CD4-positive, alpha-beta memory T cell (primary cell): ENCODE measurements at regions not wholly inside any gene's neighbourhood (a gene's known extent, or its start where the extent isn't known, plus 50 kb on each side); places are given as distances from the start of the nearest gene placed in this dataset.

Experiments
- CTCF ChIA-PET: fragments of 350-600 bp; sonication (Branson Sonifier 250); formaldehyde crosslinking; loops from one replicate; lab custom pipeline; 2021; ENCODE audit warnings: inconsistent platforms; ENCODE audit not compliant: partially characterized antibody; lab: Charles Lee
- POLR2A ChIA-PET: fragments of 350-600 bp; sonication (Branson Sonifier 250); formaldehyde crosslinking; loops from one replicate; lab custom pipeline; 2021; ENCODE audit not compliant: partially characterized antibody; lab: Charles Lee
- DNase-seq, 5 donors: peaks; one replicate each; pipeline versions ENCODE4 v3.0.0 to v3.0.0-alpha.2; 2020 to 2022; ENCODE audit warnings: mixed read lengths in 1 of 5
- H3K27ac ChIP-seq: one replicate; pipeline ENCODE4 v1.7.0; 2013; ENCODE audit warnings: low read depth, low read length
- H3K27me3 ChIP-seq: 2 replicates; pipeline ENCODE4 v1.7.0; 2013; ENCODE audit warnings: mild to moderate bottlenecking, low read length, moderate library complexity; ENCODE audit not compliant: insufficient read depth
- H3K36me3 ChIP-seq: 2 replicates; pipeline ENCODE4 v1.7.0; 2013; ENCODE audit warnings: mild to moderate bottlenecking, low read length, moderate library complexity; ENCODE audit not compliant: insufficient read depth
- H3K4me1 ChIP-seq: 2 replicates; pipeline ENCODE4 v1.7.0; 2013; ENCODE audit warnings: mild to moderate bottlenecking, low read length, moderate library complexity; ENCODE audit not compliant: insufficient read depth
- H3K4me3 ChIP-seq, 2 donors: one replicate each; pipeline ENCODE4 v1.7.0; 2013; ENCODE audit warnings: low read length in 2 of 2, mild to moderate bottlenecking in 1 of 2
- H3K9me3 ChIP-seq, 2 donors: one replicate each; pipeline ENCODE4 v1.7.0; 2013; ENCODE audit warnings: low read length in 2 of 2, control low read depth in 1 of 2; ENCODE audit not compliant: control insufficient read depth in 1 of 2
- H3K27ac Mint-ChIP-seq, 7 donors: one replicate each; pipeline ENCODE4 v1.8.0; 2020 to 2021; ENCODE audit warnings: mixed read lengths in 7 of 7, mild to moderate bottlenecking in 6 of 7, inconsistent platforms in 3 of 7, moderate library complexity in 3 of 7
- H3K27me3 Mint-ChIP-seq, 2 donors: one replicate each; pipeline ENCODE4 v1.8.0; 2020 to 2021; ENCODE audit warnings: mixed read lengths in 2 of 2
- H3K36me3 Mint-ChIP-seq, 2 donors: one replicate each; pipeline ENCODE4 v1.8.0; 2020 to 2021; ENCODE audit warnings: mixed read lengths in 2 of 2, inconsistent platforms in 1 of 2, mild to moderate bottlenecking in 1 of 2
- H3K4me1 Mint-ChIP-seq, 4 donors: one replicate each; pipeline ENCODE4 v1.8.0; 2020 to 2021; ENCODE audit warnings: mixed read lengths in 4 of 4, mild to moderate bottlenecking in 1 of 4
- H3K4me3 Mint-ChIP-seq, 8 donors: one replicate each; pipeline ENCODE4 v1.8.0; 2020 to 2021; ENCODE audit warnings: mixed read lengths in 8 of 8, mild to moderate bottlenecking in 7 of 8, moderate library complexity in 6 of 8, inconsistent platforms in 3 of 8
- H3K9me3 Mint-ChIP-seq, 8 donors: one replicate each; pipeline ENCODE4 v1.8.0; 2020 to 2021; ENCODE audit warnings: mixed read lengths in 8 of 8, mild to moderate bottlenecking in 5 of 8, inconsistent platforms in 3 of 8, moderate library complexity in 1 of 8
- intact Hi-C: fragments of 100-400 bp; cut with micrococcal nuclease; formaldehyde crosslinking; loops from one replicate; pipeline ENCODE4 v1.15.1; 2023

DNA sequence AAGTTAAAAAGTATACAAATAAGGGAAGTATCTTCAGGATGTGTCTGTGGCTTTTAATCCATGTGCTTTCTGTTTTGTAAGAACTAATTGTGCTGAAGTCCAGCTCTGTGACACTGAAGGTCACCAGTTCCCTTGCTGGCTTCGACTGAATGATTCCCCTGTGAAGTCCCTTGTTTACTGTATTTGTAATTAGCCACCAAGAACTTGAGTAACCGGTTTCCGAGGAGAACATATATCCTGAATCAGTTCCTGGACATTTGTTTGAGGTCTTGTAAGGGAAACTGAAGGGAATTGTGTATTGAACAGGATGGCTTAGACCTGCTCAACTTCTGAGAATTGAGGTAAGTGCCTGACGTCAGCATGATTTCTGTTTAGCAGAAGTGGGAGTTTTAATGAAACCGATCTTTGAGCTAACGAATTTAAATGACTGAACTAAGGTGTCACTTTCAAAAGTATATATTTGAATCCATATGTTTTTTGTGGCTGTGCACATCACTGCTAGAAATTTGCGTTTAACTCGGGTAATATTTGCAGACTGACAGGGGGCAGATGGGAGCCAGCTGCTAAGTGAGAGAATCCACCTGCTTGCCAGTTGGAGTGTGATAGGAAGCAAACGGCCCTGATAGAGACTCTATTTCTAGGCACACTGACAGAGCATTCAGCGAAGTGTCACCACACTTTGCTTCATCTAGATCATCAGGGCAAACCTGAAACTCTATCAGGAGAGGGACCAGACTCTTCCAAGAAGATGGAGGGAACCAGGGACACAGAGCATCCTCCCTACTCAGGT, 530.0 kb downstream of the RFC3 start:
- Histone ChIP-seq H3K4me1 (no peaks in the 10 kb centered on the region), H3K9me3 (no peaks in the 10 kb centered on the region), H3K4me3 (no peak overlapping the region), H3K27ac (no peak overlapping the region), H3K36me3 (no peaks in the 10 kb centered on the region), H3K27me3 (no peaks in the 10 kb centered on the region)
- no peak for DNase-seq
- intact Hi-C loops, result no loop called here
- Mint-ChIP-seq H3K36me3 (no peaks in the 10 kb centered on the region), H3K9me3 (peaks cover 0 to 10% (median 4%) of the 10 kb centered on the region in 8 donors), H3K27ac (no peak overlapping the region), H3K4me3 (no peak overlapping the region), H3K4me1 (no peaks in the 10 kb centered on the region), H3K27me3 (no peaks in the 10 kb centered on the region)
- ChIA-PET POLR2A (no interaction called here), CTCF (no interaction called here)

GRCh38 chr13:34349091-34349722, 531.3 kb downstream of the RFC3 start:
- Mint-ChIP-seq H3K9me3 (peaks cover 0 to 10% (median 4%) of the 10 kb centered on the region in 8 donors), H3K4me3 (no peak overlapping the region), H3K36me3 (no peaks in the 10 kb centered on the region), H3K4me1 (no peaks in the 10 kb centered on the region), H3K27ac (no peak overlapping the region), H3K27me3 (peaks cover 0 to 1% of the 10 kb centered on the region in 2 donors)
- no peak overlapping the region for H3K4me3 ChIP-seq
- no peaks in the 10 kb centered on the region for H3K9me3 ChIP-seq
- DNase-seq, result no peak
- ChIA-PET CTCF (no interaction called here), POLR2A (no interaction called here)
- no peaks in the 10 kb centered on the region for H3K4me1 ChIP-seq
- no peaks in the 10 kb centered on the region for H3K27me3 ChIP-seq
- intact Hi-C loops, result no loop called here
- H3K36me3 ChIP-seq, result no peaks in the 10 kb centered on the region
- H3K27ac ChIP-seq, result no peak overlapping the region

DNA sequence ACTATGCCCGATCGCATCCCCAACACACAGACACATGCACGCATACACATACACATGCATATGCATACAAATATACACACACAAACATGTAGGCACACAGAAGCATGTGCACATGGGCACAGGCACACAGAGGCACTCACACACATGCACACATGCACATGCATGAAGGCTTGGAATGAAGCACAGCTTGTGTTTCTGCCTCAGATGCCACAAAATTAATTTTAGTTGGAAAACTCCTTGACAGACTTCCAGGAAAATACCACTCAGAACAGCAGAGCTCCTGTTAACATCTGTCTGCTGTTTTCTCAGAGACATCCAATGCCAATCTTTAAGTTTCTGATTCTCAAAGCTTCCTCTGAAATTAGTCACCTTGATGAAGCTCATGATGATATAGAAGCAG, 532.7 kb downstream of the RFC3 start:
- H3K27me3 Mint-ChIP-seq, result peaks cover 0 to 1% of the 10 kb centered on the region in 2 donors
- DNase-seq, result no peak
- Histone ChIP-seq H3K4me3 (no peak overlapping the region), H3K9me3 (no peaks in the 10 kb centered on the region), H3K36me3 (no peaks in the 10 kb centered on the region), H3K27me3 (no peaks in the 10 kb centered on the region), H3K27ac (no peak overlapping the region), H3K4me1 (no peaks in the 10 kb centered on the region)
- H3K36me3 Mint-ChIP-seq, result no peaks in the 10 kb centered on the region
- CTCF ChIA-PET, result no interaction called here
- intact Hi-C loops, result no loop called here
- H3K27ac Mint-ChIP-seq, result no peak overlapping the region
- peaks cover 2 to 11% (median 5%) of the 10 kb centered on the region in 8 donors for H3K9me3 Mint-ChIP-seq
- H3K4me3 Mint-ChIP-seq, result no peak overlapping the region
- POLR2A ChIA-PET, result no interaction called here
- no peaks in the 10 kb centered on the region for H3K4me1 Mint-ChIP-seq

DNA sequence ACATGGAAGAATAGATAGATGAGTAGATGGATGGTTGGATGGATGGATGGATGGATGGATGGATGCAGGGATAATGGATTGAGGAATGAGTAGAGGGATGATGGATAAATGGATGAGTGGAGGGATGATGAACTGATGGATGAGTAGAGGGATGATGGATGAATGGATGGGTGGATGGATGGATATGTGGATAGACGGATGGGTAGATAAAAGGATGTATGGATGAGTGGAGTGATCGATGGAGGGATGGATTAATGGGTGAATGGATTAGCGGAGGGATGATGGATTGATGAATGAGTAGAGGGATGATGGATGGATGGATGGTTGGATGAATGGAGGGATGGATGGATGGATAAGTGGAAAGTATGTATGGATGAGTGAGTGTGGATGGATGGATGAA, 533.2 kb downstream of the RFC3 start:
- H3K27ac Mint-ChIP-seq, result no peak overlapping the region
- peaks cover 0 to 1% of the 10 kb centered on the region in 2 donors for H3K27me3 Mint-ChIP-seq
- DNase-seq, result no peak
- intact Hi-C loops, result no loop called here
- peaks cover 2 to 11% (median 5%) of the 10 kb centered on the region in 8 donors for H3K9me3 Mint-ChIP-seq
- H3K36me3 Mint-ChIP-seq, result no peaks in the 10 kb centered on the region
- H3K4me1 Mint-ChIP-seq, result no peaks in the 10 kb centered on the region
- ChIA-PET CTCF (no interaction called here), POLR2A (no interaction called here)
- no peak overlapping the region for H3K4me3 Mint-ChIP-seq
- H3K4me1 ChIP-seq, result no peaks in the 10 kb centered on the region
- no peaks in the 10 kb centered on the region for H3K9me3 ChIP-seq
- no peak overlapping the region for H3K27ac ChIP-seq
- H3K4me3 ChIP-seq, result no peak overlapping the region
- H3K27me3 ChIP-seq, result no peaks in the 10 kb centered on the region
- H3K36me3 ChIP-seq, result no peaks in the 10 kb centered on the region

DNA sequence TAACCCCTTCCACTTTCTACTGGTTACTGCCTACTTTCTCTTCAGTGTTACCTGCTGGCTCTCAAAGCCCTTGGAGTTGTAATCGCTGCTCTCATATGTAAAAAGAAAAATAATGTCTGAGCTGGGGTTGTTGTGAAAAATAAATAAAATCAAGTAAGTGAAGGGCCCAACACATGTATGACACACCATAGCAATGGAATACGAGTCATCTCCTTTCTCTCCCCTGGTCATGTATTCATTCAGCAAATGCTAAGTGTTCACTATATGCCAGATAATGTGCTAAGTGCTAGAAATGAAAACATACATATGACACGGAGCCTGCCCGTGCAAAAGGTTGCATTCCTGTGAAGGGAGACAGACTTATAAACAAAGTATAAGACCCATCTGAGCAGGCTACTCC, 535.0 kb downstream of the RFC3 start:
- Mint-ChIP-seq H3K36me3 (no peaks in the 10 kb centered on the region), H3K27ac (no peak overlapping the region), H3K27me3 (peaks cover 0 to 1% of the 10 kb centered on the region in 2 donors), H3K9me3 (peaks cover 0 to 11% (median 6%) of the 10 kb centered on the region in 8 donors), H3K4me1 (no peaks in the 10 kb centered on the region), H3K4me3 (no peak overlapping the region)
- intact Hi-C loops, result no loop called here
- no peaks in the 10 kb centered on the region for H3K36me3 ChIP-seq
- DNase-seq, result no peak
- H3K27me3 ChIP-seq, result no peaks in the 10 kb centered on the region
- ChIA-PET CTCF (no interaction called here), POLR2A (no interaction called here)
- H3K9me3 ChIP-seq, result no peaks in the 10 kb centered on the region
- H3K27ac ChIP-seq, result no peak overlapping the region
- H3K4me1 ChIP-seq, result no peaks in the 10 kb centered on the region
- H3K4me3 ChIP-seq, result no peak overlapping the region

DNA sequence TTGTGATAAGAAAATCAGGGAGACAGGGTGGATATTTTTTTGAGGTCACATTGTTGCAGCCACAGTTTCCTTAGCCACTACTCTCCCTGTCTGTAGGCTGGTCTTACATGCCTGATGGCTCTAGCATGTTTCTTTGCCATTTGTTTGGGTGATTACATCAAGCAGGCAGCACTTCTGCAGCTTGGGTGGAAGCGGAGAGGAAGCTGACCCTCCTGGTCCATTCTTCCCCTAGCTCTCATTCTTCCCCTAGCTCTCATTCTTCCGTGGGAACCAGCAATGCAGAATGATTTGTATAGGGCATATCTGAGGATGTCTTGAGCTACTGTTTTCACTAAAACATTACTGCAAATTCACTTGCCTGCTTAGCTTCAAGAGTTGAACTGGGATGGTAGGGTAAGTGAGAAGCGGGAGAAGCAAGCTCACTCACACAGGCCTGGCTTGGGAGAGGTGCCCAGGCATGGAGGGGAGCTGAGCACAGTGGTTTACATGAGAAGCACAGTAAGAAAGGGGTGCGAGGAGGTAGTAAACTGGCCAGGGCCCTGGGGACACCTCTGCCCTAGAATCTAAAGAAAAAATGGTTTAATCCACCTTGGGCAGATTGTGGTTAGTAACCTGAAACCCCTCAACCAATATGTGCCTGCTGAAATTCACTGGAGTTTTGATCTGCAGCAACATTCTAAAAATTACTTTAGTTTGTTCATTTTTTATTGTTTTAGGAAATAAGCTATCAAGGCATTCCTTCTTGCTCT, 538.9 kb downstream of the RFC3 start:
- H3K27ac ChIP-seq, result no peak overlapping the region
- DNase-seq, result no peak
- no peaks in the 10 kb centered on the region for H3K36me3 ChIP-seq
- H3K4me1 ChIP-seq, result no peaks in the 10 kb centered on the region
- ChIA-PET POLR2A (no interaction called here), CTCF (no interaction called here)
- Mint-ChIP-seq H3K36me3 (no peaks in the 10 kb centered on the region), H3K9me3 (peaks cover 0 to 7% (median 3%) of the 10 kb centered on the region in 8 donors), H3K27me3 (peaks cover 0 to 1% of the 10 kb centered on the region in 2 donors), H3K4me3 (no peak overlapping the region), H3K27ac (no peak overlapping the region), H3K4me1 (no peaks in the 10 kb centered on the region)
- H3K4me3 ChIP-seq, result no peak overlapping the region
- no peaks in the 10 kb centered on the region for H3K9me3 ChIP-seq
- intact Hi-C loops, result no loop called here
- H3K27me3 ChIP-seq, result no peaks in the 10 kb centered on the region

- no peaks in the 10 kb centered on the region for H3K9me3 ChIP-seq
- no peaks in the 10 kb centered on the region for H3K4me1 Mint-ChIP-seq
- DNase-seq, result no peak
- CTCF ChIA-PET, result no interaction called here
- no peaks in the 10 kb centered on the region for H3K4me1 ChIP-seq
- no peaks in the 10 kb centered on the region for H3K36me3 ChIP-seq
- no peak overlapping the region for H3K27ac ChIP-seq
- no peak overlapping the region for H3K4me3 Mint-ChIP-seq
- intact Hi-C loops, result no loop called here
- H3K36me3 Mint-ChIP-seq, result no peaks in the 10 kb centered on the region
- H3K27me3 ChIP-seq, result no peaks in the 10 kb centered on the region
- peaks cover 0 to 1% of the 10 kb centered on the region in 2 donors for H3K27me3 Mint-ChIP-seq
- H3K9me3 Mint-ChIP-seq, result peaks cover 0 to 7% (median 3%) of the 10 kb centered on the region in 8 donors
- H3K4me3 ChIP-seq, result no peak overlapping the region
- POLR2A ChIA-PET, result no interaction called here
- no peak overlapping the region for H3K27ac Mint-ChIP-seq
Measured at GRCh38 chr13:34357435-34358232, 539.7 kb downstream of the RFC3 start.
